Stimulated activated CD8-positive, alpha-beta memory T cell treated with anti-CD3 and anti-CD28 coated beads, Interleukin-4, amount 100 ng/mL, for 24 hours (primary cell): ENCODE measurements at regions not wholly inside any gene's neighbourhood (a gene's known extent, or its start where the extent isn't known, plus 50 kb on each side); places are given as distances from the start of the nearest gene placed in this dataset.
"Not testable (repeated sequence)": the region's sequence is repeated elsewhere in the genome, so short reads cannot be mapped to it uniquely, and the experiment has no call there.

ENCODE experiments used
- DNase-seq: peaks from one replicate; pipeline ENCODE4 v3.0.0-alpha.2; 2020; ENCODE audit warnings: low read depth

DNA sequence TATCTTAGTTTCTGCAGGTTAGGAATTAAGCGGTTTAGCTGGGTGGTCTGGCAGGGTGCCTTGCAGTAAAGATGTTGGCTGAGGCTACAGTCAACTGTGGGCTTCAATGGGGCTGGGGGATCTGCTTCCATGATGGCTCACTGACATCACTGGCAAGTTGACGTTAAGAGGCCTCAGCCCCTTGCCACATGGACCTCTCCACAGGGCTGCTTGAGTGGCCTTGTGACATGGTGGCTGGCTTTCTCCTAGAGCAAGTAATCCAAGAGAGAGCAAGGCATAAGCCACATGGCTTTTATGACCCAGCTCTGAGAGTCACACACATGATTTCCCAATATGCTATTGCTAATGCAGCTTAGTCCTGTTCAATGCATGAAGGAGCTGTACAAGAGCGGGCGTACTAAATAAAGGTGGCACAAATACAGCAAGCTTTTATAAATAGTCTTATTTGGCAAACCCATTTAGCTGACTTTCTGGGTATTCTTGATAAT, 109.1 kb downstream of the SEPTIN7 start:
- DNase-seq, result no peak

DNA sequence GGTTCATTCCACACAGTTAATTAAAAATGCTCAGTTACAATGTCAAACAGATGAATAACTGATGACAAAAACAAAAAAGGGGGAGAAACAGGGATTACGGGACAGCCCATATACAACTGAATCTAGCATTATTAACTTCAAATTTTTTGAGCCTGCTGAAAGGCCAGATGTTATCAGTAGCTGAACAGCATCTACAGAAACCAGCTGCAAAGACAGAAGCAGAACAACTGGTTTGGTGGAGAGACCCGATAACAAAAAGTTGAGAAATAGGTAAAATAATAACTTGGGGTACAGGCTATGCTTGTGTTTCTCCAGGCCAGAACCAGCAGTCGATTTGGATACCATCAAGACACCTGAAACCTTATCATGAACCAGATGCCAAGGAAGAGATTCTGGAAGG, 109.8 kb downstream of the SEPTIN7 start:
- DNase-seq, result not testable (repeated sequence)

DNA sequence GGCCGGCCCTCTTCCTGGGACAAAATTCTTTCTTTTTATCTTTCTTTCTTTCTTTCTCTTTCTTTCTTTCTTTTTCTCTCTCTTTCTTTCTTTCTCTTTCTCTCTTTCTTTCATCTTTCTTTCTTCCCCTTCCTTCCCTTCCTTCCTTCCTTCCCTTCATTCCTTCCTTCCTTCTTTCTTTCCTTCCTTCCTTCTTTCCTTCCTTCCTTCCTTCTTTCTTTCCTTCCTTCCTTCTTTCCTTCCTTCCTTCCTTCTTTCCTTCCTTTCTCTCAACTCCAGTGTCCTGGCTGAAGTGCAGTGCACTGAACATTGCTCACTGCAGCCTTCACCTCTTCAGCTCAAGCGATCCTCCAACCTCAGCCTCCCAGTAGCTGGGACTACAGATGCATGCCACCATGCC, 112.5 kb downstream of the SEPTIN7 start:
- not testable (repeated sequence) for DNase-seq

DNA sequence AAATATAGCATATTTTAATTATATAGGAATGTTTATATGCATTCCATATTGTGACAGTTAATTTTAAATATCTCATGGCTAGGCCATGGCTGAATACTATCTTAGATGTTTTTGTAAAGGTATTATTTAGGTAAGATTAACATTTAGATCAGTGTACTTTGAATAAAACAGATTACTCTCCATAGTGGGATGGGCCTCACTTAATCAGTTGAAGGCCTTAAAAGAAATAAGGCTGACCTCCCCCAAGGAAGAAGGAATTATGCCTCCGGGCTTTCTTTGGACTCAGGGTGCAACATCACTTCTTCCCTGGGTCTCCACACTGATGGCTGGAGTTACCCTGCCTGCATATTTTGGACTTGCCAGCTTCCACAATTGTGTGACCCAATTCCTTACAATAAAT, 113.4 kb downstream of the SEPTIN7 start:
- not testable (repeated sequence) for DNase-seq

DNA sequence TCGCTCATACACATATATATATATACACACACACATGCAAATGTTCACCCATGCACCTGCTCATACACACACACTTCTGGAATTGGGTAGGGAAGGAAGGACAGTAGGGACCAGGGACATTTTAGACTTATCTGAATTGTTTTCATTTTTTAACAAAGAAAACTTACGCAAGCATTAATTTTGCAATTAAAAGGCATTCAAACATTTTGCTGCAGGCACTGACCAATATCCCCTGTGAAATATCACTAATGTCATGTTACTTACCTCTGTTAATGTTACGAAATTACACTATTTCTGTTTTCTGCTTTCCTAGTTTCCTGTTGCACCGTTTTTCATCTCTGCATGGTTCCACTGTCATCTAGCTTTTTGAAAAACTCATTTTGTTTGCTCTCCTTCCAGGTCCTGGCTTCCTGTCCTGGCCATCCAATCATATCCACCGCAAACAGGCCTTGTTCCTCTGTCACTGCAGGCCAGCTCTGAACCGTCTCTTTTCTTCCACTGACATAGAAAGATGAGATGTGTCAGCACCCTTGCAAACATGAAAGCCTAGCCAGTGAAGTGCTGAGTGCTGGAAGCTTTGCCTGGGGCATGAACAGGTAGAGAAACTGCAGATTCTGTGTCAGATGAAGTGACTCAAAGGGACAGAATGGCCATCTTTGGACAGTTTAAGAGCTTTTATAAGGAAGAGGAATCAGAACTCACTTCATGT, 114.5 kb downstream of the SEPTIN7 start:
- DNase-seq, result not testable (repeated sequence)

DNA sequence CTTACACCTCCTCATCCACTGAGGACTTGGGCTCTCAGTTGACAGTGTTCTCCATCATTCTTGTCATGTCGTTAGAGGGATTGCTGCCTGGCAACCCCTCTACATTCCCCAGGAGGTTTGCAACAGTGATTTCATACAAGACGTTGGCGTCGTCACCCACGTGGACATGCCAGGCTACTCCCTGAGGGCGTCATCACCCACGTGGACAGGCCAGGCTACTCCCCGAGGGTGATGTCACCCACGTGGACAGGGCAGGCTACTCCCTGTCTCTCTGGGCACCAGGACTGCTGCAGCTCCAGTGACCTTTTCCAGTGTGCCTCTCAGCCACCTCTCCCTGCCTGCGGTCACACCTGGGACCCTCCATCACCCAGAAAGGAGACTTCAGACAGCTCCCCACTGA, 117.4 kb downstream of the SEPTIN7 start:
- DNase-seq, result not testable (repeated sequence)

DNA sequence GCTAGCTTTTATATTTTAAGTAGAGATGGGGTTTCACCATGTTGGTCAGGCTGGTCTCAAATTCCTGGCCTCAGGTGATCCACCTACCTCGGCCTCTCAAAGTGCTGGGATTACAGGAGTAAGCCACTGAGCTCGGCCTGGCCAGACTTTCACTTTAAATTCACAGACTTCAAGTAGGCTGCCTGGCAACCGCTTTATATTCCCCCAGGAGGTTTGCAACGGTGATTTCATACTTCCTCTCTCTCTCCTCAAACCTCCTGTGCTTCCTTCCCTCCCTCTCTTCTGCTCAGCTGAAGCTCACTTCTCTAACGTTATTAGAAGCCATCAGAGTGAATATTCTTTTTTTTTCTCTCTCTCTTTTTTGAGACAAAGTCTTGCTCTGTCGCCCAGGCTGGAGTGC, 118.8 kb downstream of the SEPTIN7 start:
- DNase-seq, result not testable (repeated sequence)

DNA sequence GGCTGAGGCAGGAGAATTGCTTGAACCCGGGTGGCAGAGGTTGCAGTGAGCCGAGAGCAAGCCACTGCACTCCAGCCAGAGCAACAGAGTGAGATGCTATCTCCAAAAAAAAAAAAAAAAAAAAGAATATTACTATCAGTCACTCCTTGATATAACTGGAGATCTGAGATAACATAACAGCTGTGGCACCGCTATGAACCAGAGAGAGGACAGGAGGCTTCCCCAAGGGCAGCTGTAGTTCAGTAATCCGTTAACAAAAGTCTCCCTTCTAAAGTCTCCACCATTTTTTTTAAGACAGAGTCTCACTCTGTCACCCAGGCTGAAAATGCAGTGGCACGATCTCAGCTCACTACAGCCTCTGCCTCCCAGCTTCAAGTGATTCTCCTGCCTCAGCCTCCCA, 120.5 kb downstream of the SEPTIN7 start:
- not testable (repeated sequence) for DNase-seq

DNA sequence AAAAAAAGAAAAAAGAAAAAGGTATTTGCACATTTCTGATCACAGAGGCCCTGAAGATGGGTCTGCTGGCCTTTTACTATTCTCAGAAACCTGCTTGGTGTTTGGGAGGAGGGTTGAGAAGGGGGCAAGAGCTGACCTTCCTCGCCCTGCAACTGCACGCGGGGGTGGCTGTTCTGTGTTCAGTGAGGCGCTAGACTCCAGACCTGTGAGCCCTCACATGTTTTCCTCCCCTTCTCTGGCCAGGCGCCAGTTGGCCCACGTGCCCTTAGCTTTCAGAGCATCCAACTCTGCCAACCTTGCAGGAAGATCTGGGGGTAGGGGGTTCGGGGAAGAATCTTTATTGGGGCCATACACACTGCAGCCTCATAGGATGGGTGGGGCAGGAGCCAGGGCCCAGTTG, 123.8 kb downstream of the SEPTIN7 start:
- DNase-seq, result not testable (repeated sequence)

DNA sequence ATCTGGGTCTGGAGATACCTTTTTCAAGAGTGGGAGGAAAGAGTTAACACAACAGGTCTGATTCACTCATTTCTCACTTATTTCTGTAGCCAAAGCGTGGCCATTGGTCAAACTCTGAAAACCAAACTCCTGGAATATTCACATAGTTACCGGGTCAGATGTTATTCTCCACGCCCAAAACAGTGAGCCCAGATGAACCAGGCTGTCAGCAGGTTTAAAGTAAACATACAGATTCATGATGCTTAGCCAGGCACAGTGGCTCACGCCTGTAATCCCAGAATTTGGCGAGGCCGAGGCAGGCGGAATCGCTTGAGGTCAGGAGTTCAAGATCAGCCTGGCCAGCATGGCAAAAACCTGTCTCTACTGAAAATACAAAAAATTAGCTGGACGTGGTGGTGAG, 126.1 kb downstream of the SEPTIN7 start:
- not testable (repeated sequence) for DNase-seq

DNA sequence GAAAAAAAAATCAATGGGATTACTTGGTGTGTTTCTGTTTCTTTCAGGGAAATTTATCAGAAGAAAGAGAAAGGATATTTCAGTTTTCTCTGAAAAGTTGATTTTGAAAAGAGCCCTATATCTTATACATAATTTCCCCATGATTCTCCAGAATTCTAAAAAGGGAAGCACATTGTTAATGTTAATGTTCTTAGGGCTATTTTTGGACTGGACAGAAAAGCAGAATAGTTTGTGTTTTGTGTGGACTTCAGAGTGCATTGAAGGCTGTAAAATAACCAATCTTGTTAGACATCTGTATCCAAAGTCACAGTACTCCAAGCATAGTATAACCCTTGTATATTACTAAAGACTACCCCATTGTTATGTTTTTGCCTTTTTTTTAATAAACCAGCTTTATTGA, 130.3 kb downstream of the SEPTIN7 start:
- DNase-seq, result not testable (repeated sequence)

DNA sequence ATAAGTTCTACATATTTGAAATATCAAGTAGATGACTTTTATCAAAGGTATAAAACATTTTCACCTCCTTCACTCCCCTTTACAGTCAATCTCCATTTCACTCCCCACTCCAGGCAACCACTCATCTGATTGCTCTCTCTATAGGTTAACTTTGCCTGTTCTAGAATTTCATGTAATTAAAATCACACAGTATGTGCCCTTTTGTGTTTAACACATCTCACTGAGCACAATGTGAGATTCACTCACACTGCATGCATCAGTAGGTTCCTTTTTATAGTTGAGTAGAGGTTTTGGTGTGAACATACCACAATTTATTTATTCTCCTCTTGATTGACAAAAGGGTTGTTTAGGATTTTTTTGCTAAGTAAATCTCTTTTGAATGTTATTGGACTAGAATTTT, 130.7 kb downstream of the SEPTIN7 start:
- DNase-seq, result not testable (repeated sequence)

DNA sequence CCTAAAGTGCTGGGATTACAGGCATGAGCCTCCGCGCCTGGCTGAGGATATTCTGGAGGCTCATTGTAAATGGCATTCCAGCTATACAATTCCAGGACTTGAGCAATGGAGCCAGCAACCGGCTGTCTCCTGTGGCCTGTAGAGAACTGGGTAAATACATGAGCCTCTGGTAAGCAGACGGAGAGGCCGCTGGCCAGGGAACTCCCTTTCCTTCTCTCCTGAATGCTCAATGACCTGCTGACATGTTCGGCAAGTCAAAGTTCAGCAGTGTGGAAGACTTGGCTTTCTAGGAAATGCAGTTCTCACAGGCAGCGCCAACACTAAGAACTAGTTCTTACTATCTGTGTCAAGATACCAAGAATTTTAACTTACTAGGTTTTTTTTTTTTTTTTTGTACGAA, 139.8 kb downstream of the SEPTIN7 start:
- not testable (repeated sequence) for DNase-seq

DNA sequence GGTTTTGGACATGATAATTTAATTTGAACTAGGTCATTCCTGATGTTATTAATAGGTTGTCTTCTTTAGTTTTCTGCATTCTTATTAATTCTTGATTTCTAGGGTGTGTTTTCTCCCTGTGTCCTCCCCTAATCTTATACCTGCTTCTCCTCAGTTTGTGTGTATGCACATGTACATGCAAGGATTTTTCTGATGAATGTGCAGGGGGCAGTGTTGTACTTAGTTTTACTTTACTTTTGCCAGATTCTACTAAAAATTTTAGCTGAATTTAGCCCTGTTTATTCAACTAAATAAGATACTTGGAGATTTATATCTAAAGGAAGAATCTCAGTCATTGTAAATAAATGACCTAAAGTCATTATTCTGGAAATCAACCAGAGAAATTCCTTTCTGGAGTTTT, 144.8 kb downstream of the SEPTIN7 start:
- not testable (repeated sequence) for DNase-seq

DNA sequence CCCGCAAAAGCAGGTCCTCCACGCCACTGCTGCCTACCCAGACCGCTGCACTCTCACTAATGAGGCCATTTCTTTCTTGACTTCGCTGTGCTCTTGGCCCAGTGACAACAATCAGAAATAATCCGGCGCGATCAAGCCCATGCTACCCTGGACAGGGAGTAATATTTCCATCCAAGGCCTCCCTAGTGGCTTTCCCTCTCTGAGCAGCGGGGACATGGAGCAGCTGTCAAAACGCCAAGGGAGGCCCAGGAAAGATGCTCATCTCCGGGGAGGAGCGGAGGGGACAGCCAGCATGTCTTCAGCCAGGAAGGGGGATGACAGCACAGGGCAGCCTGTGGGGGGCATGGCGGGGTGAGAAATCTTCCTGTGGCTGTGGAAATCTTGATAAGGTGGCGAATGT, 154.9 kb downstream of the SEPTIN7 start:
- DNase-seq, result not testable (repeated sequence)

DNA sequence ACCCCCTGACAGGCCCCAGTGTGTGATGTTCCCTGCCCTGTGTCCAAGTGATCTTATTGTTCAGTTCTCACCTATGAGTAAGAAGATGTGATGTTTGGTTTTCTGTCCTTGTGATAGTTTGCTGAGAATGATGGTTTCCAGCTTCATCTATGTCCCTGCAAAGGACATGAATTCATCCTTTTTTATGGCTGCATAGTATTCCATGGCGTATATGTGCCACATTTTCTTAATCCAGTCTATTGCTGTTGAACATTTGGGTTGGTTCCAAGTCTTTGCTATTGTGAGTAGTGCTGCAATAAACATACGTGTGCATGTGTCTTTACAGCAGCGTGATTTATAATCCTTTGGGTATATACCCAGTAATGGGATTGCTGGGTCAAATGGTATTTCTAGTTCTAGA, 156.1 kb downstream of the SEPTIN7 start:
- DNase-seq, result not testable (repeated sequence)

DNA sequence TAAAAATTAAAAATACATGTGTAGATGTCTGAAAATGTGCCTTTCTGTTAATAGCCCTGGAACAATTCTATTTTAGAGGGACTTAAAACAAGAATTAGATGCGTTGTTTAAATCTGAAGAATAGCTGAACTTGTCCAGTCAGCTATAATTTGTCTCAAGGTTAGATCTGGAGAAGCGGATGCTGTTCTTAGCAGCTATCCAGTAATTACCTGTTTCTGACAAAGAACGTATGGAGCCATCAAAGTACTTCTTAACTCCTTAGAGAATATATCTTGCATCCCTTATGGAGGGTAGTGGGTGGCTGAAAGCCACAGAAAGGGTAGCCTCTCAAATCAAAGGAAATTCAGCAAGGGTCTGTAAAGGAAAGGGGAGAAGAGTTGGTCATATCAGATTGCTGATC, 160.4 kb downstream of the SEPTIN7 start:
- not testable (repeated sequence) for DNase-seq

DNA sequence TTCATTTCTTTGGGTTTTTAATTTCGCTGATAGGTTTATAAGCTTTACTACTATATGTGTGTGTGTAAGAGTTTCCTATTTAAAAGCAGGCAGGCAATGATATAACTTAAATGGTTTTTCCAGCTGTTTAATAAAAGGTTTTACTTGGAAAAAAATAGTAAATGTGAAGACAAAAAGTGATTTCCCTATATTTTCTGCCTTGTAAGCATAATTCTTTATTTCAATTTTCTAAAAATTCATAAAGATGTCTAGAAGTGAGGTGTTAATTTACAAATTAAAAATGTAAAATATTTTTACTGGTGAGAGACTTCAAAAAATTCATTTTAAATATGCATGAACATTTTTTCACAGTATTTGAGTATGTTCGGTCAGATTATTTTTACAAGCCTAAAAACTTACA, 161.8 kb downstream of the SEPTIN7 start:
- not testable (repeated sequence) for DNase-seq

DNA sequence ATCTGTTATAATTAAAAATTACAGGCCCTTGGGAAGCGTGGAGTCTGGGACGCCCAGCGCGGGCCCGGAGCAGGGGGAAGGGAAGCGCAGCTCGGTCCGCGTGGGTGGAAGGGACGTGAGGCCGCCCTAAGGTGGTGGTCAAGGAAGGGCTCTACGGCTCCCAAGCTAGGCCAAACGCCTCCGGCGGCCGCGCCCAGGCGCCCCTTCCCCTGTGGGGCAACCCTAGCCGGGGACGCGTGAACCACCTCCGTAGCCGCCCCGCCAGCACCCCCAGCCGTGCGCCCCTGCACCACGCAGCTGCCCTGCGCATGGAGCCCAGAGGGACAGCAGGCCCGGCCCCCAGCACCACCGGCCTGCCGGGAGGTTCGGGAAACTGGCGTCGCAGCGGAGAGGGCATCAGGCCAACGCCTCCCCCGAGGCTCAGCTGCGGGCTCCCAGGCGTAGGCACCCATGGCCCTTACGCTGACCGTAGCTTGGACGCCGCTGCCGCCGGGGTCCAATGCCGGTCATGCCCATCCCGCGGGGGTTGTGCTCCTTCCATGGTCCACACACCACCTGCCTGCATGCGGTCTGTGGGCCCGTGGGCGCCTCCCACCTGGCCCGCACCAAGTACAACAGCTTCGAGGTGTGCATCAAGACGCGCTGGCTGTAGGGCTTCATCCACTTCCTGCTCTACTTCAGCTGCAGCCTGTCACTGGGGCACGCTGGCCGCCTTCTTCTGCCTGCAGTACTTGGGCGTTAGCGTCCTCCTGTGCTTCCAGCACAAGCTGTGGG, 166.7 kb downstream of the SEPTIN7 start:
- no peak for DNase-seq

DNA sequence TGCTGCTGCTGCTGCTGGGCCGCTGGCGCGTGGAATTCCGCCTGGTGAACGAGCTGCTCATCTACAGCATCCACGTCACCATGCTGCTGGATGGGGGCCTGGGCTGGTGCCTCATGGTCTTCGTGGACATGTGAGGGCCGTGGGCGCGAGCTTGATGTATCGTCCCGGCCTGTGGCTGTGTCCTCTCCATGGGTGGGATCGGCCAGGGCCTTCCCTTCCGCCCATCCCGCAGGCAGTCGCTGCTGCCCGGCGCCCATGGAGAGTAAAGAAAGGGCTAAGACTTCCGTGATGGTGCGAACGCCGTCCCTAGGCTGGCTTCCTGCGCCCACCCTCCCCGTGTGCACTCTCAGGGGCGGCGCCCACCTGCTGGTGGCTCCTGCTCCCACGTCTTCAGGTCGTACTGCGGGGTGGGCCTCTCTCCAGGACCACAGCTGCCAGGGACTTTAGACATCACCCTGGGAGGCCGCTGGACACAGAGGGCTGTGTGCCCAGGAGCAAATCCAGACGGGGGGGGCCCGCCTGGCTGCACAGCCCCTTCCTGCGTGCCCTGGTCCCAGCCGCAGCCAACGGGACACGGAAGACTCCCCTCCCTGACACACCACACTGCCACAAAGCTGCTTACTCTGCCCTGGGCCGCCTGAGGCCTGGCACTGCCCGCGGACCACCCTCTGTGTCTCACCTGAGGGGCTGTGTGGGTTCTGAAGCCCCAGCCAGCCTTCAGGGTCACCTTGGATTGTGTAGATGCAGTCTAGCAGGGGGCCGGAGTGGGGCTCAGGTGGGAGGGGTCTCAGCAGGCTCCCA, 167.5 kb downstream of the SEPTIN7 start:
- DNase-seq, result no peak

DNA sequence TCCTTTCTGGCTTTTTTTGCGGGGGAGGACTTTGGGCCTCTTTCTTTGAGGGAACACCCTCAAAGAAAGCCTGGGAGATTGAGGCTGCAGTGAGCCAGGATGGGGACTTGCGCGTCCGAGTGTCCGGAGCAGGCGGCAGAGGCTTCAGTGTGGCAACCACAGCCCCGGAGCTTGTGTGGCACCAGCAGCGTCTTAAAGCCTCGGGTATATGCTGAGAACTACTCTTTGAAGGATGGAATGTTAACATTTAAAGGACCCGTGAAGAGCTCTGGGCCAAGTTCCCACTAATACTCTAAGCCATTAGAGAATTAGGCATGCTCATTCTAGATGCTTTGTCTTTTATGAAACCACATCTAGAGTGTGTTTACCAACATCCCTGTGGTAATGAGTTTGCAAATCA, 168.2 kb downstream of the SEPTIN7 start:
- no peak for DNase-seq

DNA sequence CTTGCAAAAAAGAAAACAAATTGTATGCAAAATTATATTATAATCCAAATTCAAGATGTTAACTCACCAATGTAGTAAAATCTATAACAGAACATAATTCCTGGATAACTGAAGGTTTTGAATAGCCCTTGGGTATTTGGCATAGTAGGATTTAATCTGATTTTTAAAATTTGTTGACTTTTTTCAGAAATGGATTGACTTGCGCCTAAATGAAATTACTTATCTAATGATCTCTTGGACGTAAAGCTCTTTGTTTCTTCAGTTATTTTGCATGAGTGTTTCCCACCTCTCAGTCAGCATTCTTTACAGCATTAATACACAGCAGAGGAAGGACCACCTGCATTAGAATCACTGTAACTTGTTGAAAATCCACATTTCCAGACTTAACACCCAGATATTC, 169.6 kb downstream of the SEPTIN7 start:
- DNase-seq, result no peak
